ENCODE measurements at regions not wholly inside any gene's neighbourhood (a gene's known extent, or its start where the extent isn't known, plus 50 kb on each side); places are given as distances from the start of the nearest gene placed in this dataset.

GRCh38 chr5:97544240-97544639, 361.2 kb upstream of the RIOK2 start:
- no peak for TF ChIP-seq EZH2 (IDR thresholded peaks at IDR 0.05)
- TF ChIP-seq POLR2AphosphoS5 (IDR thresholded peaks at IDR 0.05; ENCODE audit: borderline replicate concordance, low read depth, low read length): no peak
- no peak for TF ChIP-seq FOXP2 (optimal IDR thresholded peaks at IDR 0.05; ENCODE audit: control extremely low read depth, extremely low read length, insufficient read depth)

Measured in SK-N-MC (cell line).